Caco-2 (cell line): ENCODE measurements at regions not wholly inside any gene's neighbourhood (a gene's known extent, or its start where the extent isn't known, plus 50 kb on each side); places are given as distances from the start of the nearest gene placed in this dataset.

Source experiments
- BruUV-seq: library from RNA; stranded (reverse); fragments of 400-500 nt; replicated peaks from 2 replicates; lab custom pipeline; 2021; lab: Mats Ljungman, UMichigan
- CTCF ChIA-PET: fragments of 300-600 bp; sonication (Branson Sonifier 250); formaldehyde crosslinking; loops from one replicate; lab custom pipeline; 2022; ENCODE audit warnings: antibody characterized with exemption; lab: Charles Lee
- POLR2A ChIA-PET: fragments of 300-600 bp; sonication (Branson Sonifier 250); formaldehyde crosslinking; loops from one replicate; lab custom pipeline; 2022; ENCODE audit warnings: antibody characterized with exemption; lab: Charles Lee
- DNase-seq, 2 experiments: peaks; one replicate each; pipeline versions ENCODE4 v3.0.0 to v3.0.0-alpha.2; 2020 to 2022
- H3K27me3 ChIP-seq: replicated peaks from 2 replicates; pipeline ENCODE4 v1.6.0; 2011; ENCODE audit warnings: low read length; ENCODE audit not compliant: control insufficient read depth, insufficient read depth
- H3K36me3 ChIP-seq: 2 replicates; pipeline ENCODE4 v1.5.1; 2011; ENCODE audit warnings: low read length; ENCODE audit not compliant: control insufficient read depth, insufficient read depth
- H3K4me1 ChIP-seq: fragments of 250-450 bp; sonication (Bioruptor Pico); 2 replicates; pipeline ENCODE4 v1.5.1; 2020; ENCODE audit warnings: mild to moderate bottlenecking
- H3K4me3 ChIP-seq: 2 replicates; pipeline ENCODE4 v1.5.1; 2011; ENCODE audit warnings: low read depth, mild to moderate bottlenecking, control low read depth, low read length
- H3K9me3 ChIP-seq: fragments of 250-450 bp; sonication (Bioruptor Pico); 2 replicates; pipeline ENCODE4 v1.5.1; 2020; ENCODE audit warnings: mild to moderate bottlenecking, moderate library complexity
- H3K27ac Mint-ChIP-seq: one replicate; pipeline ENCODE4 v1.8.0; 2022; ENCODE audit warnings: mixed read lengths; ENCODE audit not compliant: unreplicated experiment
- H3K27me3 Mint-ChIP-seq: one replicate; pipeline ENCODE4 v1.8.0; 2022; ENCODE audit warnings: mixed read lengths; ENCODE audit not compliant: insufficient read depth, unreplicated experiment
- H3K36me3 Mint-ChIP-seq: one replicate; pipeline ENCODE4 v1.8.0; 2022; ENCODE audit warnings: mild to moderate bottlenecking, mixed read lengths; ENCODE audit not compliant: insufficient read depth, unreplicated experiment
- H3K4me1 Mint-ChIP-seq: one replicate; pipeline ENCODE4 v1.8.0; 2022; ENCODE audit warnings: low read depth, mixed read lengths; ENCODE audit not compliant: unreplicated experiment
- H3K4me3 Mint-ChIP-seq: one replicate; pipeline ENCODE4 v1.8.0; 2022; ENCODE audit warnings: mild to moderate bottlenecking, moderate library complexity, mixed read lengths; ENCODE audit not compliant: unreplicated experiment
- H3K9me3 Mint-ChIP-seq: one replicate; pipeline ENCODE4 v1.8.0; 2022; ENCODE audit warnings: mixed read lengths; ENCODE audit not compliant: unreplicated experiment
- CTCF ChIP-seq, 2 experiments: fragments of 200-600 bp in 1 of 2; IDR thresholded peaks; 1 replicate in 1 of 2; 2 replicates in 1 of 2; pipeline versions ENCODE4 v1.5.1 to v1.8.0; 2011 to 2022; ENCODE audit warnings: antibody characterized with exemption in 1 of 2, control low read depth in 1 of 2, inconsistent platforms in 1 of 2, low read depth in 1 of 2, low read length in 1 of 2, mild to moderate bottlenecking in 1 of 2, moderate library complexity in 1 of 2; ENCODE audit not compliant: insufficient read depth in 1 of 2, severe bottlenecking in 1 of 2, unreplicated experiment in 1 of 2
- intact Hi-C: fragments of 100-400 bp; cut with micrococcal nuclease; formaldehyde crosslinking; loops from one replicate; pipeline ENCODE4 v1.10.0; 2022; ENCODE audit not compliant: unreplicated experiment

GRCh38 chr5:163964671-163965070 lies 459.3 kb downstream of the MAT2B start:
- Histone ChIP-seq H3K9me3 (no peaks in the 10 kb centered on the region), H3K27me3 (no peaks in the 10 kb centered on the region), H3K36me3 (no peaks in the 10 kb centered on the region), H3K4me1 (no peaks in the 10 kb centered on the region), H3K4me3 (no peak overlapping the region)
- no TSS peak for BruUV-seq
- no peaks in the 10 kb centered on the region for H3K27me3 Mint-ChIP-seq
- H3K4me1 Mint-ChIP-seq, result no peaks in the 10 kb centered on the region
- H3K4me3 Mint-ChIP-seq, result no peak overlapping the region
- H3K36me3 Mint-ChIP-seq, result no peaks in the 10 kb centered on the region
- DNase-seq, result no peak
- no peak for TF ChIP-seq CTCF (IDR thresholded peaks at IDR 0.05; ENCODE audit: insufficient read depth in 1 of 2, low read depth in 1 of 2, low read length in 1 of 2, severe bottlenecking in 1 of 2, unreplicated experiment in 1 of 2)
- H3K27ac Mint-ChIP-seq, result no peak overlapping the region
- H3K9me3 Mint-ChIP-seq, result no peaks in the 10 kb centered on the region
- ChIA-PET POLR2A (no interaction called here), CTCF (no interaction called here)
- intact Hi-C loops, result no loop called here

DNA sequence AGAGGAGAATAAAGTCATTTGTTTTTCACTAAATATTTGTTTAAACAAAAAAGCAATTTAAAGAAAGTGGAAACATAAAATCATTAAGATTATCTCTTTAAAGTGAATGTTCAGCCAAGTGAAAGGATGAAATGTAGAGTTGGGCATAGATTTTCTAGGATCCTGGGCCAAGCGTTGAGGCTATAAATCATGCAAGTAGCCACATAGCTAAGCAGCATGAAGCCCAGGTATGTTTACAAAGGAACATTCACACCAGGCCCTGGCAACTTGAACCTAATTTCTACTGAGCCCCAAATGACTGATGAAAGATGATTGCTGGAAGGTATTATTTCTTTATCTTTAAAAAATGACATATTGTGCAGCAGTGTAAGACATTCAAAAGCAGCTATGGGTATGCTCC lies 461.8 kb downstream of the MAT2B start:
- BruUV-seq, result no TSS peak
- Histone ChIP-seq H3K36me3 (no peaks in the 10 kb centered on the region), H3K27me3 (no peaks in the 10 kb centered on the region), H3K9me3 (no peaks in the 10 kb centered on the region), H3K4me3 (no peak overlapping the region), H3K4me1 (no peaks in the 10 kb centered on the region)
- H3K4me1 Mint-ChIP-seq, result no peaks in the 10 kb centered on the region
- no peak overlapping the region for H3K4me3 Mint-ChIP-seq
- intact Hi-C loops, result no loop called here
- H3K36me3 Mint-ChIP-seq, result no peaks in the 10 kb centered on the region
- H3K27me3 Mint-ChIP-seq, result no peaks in the 10 kb centered on the region
- no peak overlapping the region for H3K27ac Mint-ChIP-seq
- no peaks in the 10 kb centered on the region for H3K9me3 Mint-ChIP-seq
- POLR2A ChIA-PET, result no interaction called here
- TF ChIP-seq CTCF (IDR thresholded peaks at IDR 0.05; ENCODE audit: insufficient read depth in 1 of 2, low read depth in 1 of 2, low read length in 1 of 2, severe bottlenecking in 1 of 2, unreplicated experiment in 1 of 2), result no peak
- CTCF ChIA-PET, result no interaction called here
- no peak for DNase-seq

DNA sequence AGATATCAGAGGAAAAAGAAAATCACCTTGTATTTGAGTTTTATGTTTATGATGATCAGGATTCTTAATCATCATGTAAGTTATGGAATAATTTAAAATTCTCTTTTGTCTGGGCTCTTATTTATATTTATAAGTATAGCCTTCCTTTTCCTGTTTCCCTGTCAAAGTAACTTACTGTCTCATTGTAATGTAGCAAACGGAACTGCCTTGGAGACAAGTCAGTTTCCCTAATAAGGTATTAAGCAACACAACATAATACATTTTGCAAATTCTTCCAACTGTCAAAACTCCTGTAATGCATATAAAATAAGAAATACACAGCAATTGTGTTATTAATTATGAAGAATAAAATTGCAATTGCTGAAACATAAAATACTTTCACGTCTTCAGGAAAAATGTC lies 463.2 kb downstream of the MAT2B start:
- H3K27me3 ChIP-seq, result no peaks in the 10 kb centered on the region
- H3K4me1 ChIP-seq, result no peaks in the 10 kb centered on the region
- no peaks in the 10 kb centered on the region for H3K9me3 ChIP-seq
- POLR2A ChIA-PET, result no interaction called here
- no TSS peak for BruUV-seq
- no peaks in the 10 kb centered on the region for H3K9me3 Mint-ChIP-seq
- intact Hi-C loops, result no loop called here
- CTCF ChIA-PET, result no interaction called here
- H3K4me3 Mint-ChIP-seq, result no peak overlapping the region
- no peaks in the 10 kb centered on the region for H3K27me3 Mint-ChIP-seq
- TF ChIP-seq CTCF (IDR thresholded peaks at IDR 0.05; ENCODE audit: insufficient read depth in 1 of 2, low read depth in 1 of 2, low read length in 1 of 2, severe bottlenecking in 1 of 2, unreplicated experiment in 1 of 2), result no peak
- H3K27ac Mint-ChIP-seq, result no peak overlapping the region
- H3K4me3 ChIP-seq, result no peak overlapping the region
- no peaks in the 10 kb centered on the region for H3K4me1 Mint-ChIP-seq
- no peak for DNase-seq
- H3K36me3 ChIP-seq, result no peaks in the 10 kb centered on the region
- no peaks in the 10 kb centered on the region for H3K36me3 Mint-ChIP-seq
